ENCODE measurements at regions not wholly inside any gene's neighbourhood (a gene's known extent, or its start where the extent isn't known, plus 50 kb on each side); places are given as distances from the start of the nearest gene placed in this dataset.

DNA sequence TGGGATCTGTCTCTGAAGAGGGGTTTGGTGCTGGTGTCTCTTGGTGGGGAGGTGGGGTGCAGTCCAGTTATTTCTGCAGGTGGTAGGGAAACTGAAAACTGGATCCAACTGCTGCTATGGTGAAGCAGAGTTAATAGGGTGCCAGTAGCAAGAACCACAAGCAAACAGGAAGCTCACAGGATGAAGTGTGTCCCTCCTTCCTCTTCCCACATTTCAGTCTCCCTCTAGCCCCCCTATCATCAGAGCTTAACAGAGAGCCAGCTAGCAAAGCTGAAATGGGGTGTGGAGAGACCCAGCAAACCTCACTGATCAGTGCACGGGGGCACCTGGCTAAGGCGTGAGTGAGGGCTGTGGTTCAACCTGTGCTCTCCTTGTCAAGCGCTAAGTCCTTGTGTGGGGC, 69.1 kb upstream of the C12orf71 start:
- intact Hi-C loops (cut with micrococcal nuclease; ENCODE audit: unreplicated experiment): no loop called here
- TF ChIP-seq TCF7L2 (IDR thresholded peaks at IDR 0.05; ENCODE audit: low read depth, low read length) (no peak), SIN3A (IDR thresholded peaks at IDR 0.05; ENCODE audit: borderline replicate concordance, insufficient read depth, low read depth, low read length) (no peak), POLR2AphosphoS5 (IDR thresholded peaks at IDR 0.05; ENCODE audit: low read depth, low read length) (no peak)
- TF ChIP-seq, protein P1, sequence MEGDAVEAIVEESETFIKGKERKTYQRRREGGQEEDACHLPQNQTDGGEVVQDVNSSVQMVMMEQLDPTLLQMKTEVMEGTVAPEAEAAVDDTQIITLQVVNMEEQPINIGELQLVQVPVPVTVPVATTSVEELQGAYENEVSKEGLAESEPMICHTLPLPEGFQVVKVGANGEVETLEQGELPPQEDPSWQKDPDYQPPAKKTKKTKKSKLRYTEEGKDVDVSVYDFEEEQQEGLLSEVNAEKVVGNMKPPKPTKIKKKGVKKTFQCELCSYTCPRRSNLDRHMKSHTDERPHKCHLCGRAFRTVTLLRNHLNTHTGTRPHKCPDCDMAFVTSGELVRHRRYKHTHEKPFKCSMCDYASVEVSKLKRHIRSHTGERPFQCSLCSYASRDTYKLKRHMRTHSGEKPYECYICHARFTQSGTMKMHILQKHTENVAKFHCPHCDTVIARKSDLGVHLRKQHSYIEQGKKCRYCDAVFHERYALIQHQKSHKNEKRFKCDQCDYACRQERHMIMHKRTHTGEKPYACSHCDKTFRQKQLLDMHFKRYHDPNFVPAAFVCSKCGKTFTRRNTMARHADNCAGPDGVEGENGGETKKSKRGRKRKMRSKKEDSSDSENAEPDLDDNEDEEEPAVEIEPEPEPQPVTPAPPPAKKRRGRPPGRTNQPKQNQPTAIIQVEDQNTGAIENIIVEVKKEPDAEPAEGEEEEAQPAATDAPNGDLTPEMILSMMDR (IDR thresholded peaks at IDR 0.05): no peak
- TF ChIP-seq, protein P2, sequence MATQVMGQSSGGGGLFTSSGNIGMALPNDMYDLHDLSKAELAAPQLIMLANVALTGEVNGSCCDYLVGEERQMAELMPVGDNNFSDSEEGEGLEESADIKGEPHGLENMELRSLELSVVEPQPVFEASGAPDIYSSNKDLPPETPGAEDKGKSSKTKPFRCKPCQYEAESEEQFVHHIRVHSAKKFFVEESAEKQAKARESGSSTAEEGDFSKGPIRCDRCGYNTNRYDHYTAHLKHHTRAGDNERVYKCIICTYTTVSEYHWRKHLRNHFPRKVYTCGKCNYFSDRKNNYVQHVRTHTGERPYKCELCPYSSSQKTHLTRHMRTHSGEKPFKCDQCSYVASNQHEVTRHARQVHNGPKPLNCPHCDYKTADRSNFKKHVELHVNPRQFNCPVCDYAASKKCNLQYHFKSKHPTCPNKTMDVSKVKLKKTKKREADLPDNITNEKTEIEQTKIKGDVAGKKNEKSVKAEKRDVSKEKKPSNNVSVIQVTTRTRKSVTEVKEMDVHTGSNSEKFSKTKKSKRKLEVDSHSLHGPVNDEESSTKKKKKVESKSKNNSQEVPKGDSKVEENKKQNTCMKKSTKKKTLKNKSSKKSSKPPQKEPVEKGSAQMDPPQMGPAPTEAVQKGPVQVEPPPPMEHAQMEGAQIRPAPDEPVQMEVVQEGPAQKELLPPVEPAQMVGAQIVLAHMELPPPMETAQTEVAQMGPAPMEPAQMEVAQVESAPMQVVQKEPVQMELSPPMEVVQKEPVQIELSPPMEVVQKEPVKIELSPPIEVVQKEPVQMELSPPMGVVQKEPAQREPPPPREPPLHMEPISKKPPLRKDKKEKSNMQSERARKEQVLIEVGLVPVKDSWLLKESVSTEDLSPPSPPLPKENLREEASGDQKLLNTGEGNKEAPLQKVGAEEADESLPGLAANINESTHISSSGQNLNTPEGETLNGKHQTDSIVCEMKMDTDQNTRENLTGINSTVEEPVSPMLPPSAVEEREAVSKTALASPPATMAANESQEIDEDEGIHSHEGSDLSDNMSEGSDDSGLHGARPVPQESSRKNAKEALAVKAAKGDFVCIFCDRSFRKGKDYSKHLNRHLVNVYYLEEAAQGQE (IDR thresholded peaks at IDR 0.05; ENCODE audit: insufficient read depth in 1 of 2, low read depth in 2 of 2, low read length in 1 of 2): no peak
- in situ Hi-C loops (cut with HindIII; ENCODE audit: low pct_unique_long_range_greater_than_20kb, low sequenced_read_pairs): no loop called here
- no peak for DNase-seq (ENCODE audit: low read depth, low spot score)
- ChIA-PET CTCF (interaction anchor here (1.4 kb wide), 1 partner anchor 155 kb away, joined by 8 read pairs; no protein-coding TSS in a partner anchor), POLR2A (interaction anchor here (0.6 kb wide), 1 partner anchor 110 kb away, joined by 8 read pairs; no protein-coding TSS in a partner anchor)
- Histone ChIP-seq H3K36me3 (ENCODE audit: control insufficient read depth, insufficient read depth, low read length) (no peaks in the 10 kb centered on the region), H3K4me1 (ENCODE audit: control insufficient read depth, insufficient read depth, low read length) (no peaks in the 10 kb centered on the region), H3K27me3 (ENCODE audit: control insufficient read depth, insufficient read depth, low read length) (peaks cover 8% of the 10 kb centered on the region; the same call in 1 of the 2 replicates), H3K4me3 (ENCODE audit: low read depth in 2 of 2, low read length in 2 of 2) (no peak overlapping the region), H3K9me3 (ENCODE audit: control insufficient read depth, insufficient read depth, low read depth, low read length) (no peaks in the 10 kb centered on the region), H3K27ac (ENCODE audit: low read length) (no peak overlapping the region)
- no TSS peak for BruUV-seq (replicated peaks)
- peak; percentile 38; the same call in 1 of the 2 replicates for ATAC-seq

- H3K4me1 ChIP-seq (ENCODE audit: control insufficient read depth, insufficient read depth, low read length): no peaks in the 10 kb centered on the region
- H3K36me3 ChIP-seq (ENCODE audit: control insufficient read depth, insufficient read depth, low read length): no peaks in the 10 kb centered on the region
- no peak overlapping the region for H3K27ac ChIP-seq (ENCODE audit: low read length)
- CTCF ChIA-PET: no interaction called here
- H3K27me3 ChIP-seq (ENCODE audit: control insufficient read depth, insufficient read depth, low read length): peaks cover 5% of the 10 kb centered on the region; the same call in 1 of the 2 replicates
- no peak for ATAC-seq
- in situ Hi-C loops (cut with HindIII; ENCODE audit: low pct_unique_long_range_greater_than_20kb, low sequenced_read_pairs) (no loop called here), intact Hi-C loops (cut with micrococcal nuclease; ENCODE audit: unreplicated experiment) (no loop called here)
- POLR2A ChIA-PET: no interaction called here
- H3K9me3 ChIP-seq (ENCODE audit: control insufficient read depth, insufficient read depth, low read depth, low read length): no peaks in the 10 kb centered on the region
- no peak overlapping the region for H3K4me3 ChIP-seq (ENCODE audit: low read depth in 2 of 2, low read length in 2 of 2)
- no peak for TF ChIP-seq TCF7L2 (IDR thresholded peaks at IDR 0.05; ENCODE audit: low read depth, low read length)
- TF ChIP-seq, protein P1 (IDR thresholded peaks at IDR 0.05): no peak
- BruUV-seq (replicated peaks): no TSS peak
- DNase-seq (ENCODE audit: low read depth, low spot score): no peak
These were observed 75.9 kb upstream of the C12orf71 start for GRCh38 chr12:27158297-27158696.

Measured in Panc1 (cell line).